ENCODE measurements at regions not wholly inside any gene's neighbourhood (a gene's known extent, or its start where the extent isn't known, plus 50 kb on each side); places are given as distances from the start of the nearest gene placed in this dataset.
A peak's percentile ranks its signal among the peaks of the same experiment; 100 is the strongest.

GRCh38 chr2:104179644-104180043 is 674.3 kb upstream of the POU3F3 start:
- DNase-seq = no peak

GRCh38 chr2:104200533-104201168 is 653.3 kb upstream of the POU3F3 start:
- no peak for DNase-seq

GRCh38 chr2:104213758-104214157 is 640.2 kb upstream of the POU3F3 start:
- DNase-seq = no peak

- no peak for DNase-seq
These were observed 638.4 kb upstream of the POU3F3 start for GRCh38 chr2:104215269-104216161.

GRCh38 chr2:104233591-104233990 is 620.3 kb upstream of the POU3F3 start:
- no peak for DNase-seq

GRCh38 chr2:104236491-104236890 is 617.4 kb upstream of the POU3F3 start:
- DNase-seq = no peak

GRCh38 chr2:104240984-104241383 is 612.9 kb upstream of the POU3F3 start:
- no peak for DNase-seq

- peak; percentile 6 for DNase-seq
These were observed 604.3 kb upstream of the POU3F3 start for GRCh38 chr2:104249629-104250028.

- DNase-seq = no peak
These were observed 603.3 kb upstream of the POU3F3 start for GRCh38 chr2:104250635-104251034.

- no peak for DNase-seq
These were observed 599.9 kb upstream of the POU3F3 start for GRCh38 chr2:104254017-104254416.

- DNase-seq = no peak
These were observed 591.2 kb upstream of the POU3F3 start for GRCh38 chr2:104262714-104263113.

- DNase-seq = no peak
These were observed 574.3 kb upstream of the POU3F3 start for GRCh38 chr2:104279646-104280045.

GRCh38 chr2:104280216-104280615 is 573.7 kb upstream of the POU3F3 start:
- DNase-seq = no peak

- no peak for DNase-seq
These were observed 567.1 kb upstream of the POU3F3 start for GRCh38 chr2:104286841-104287240.

GRCh38 chr2:104289651-104290565 is 564.0 kb upstream of the POU3F3 start:
- DNase-seq = no peak

GRCh38 chr2:104290566-104290891 is 563.4 kb upstream of the POU3F3 start:
- no peak for DNase-seq

- DNase-seq = no peak
These were observed 541.2 kb upstream of the POU3F3 start for GRCh38 chr2:104312684-104313083.

- DNase-seq = no peak
These were observed 535.8 kb upstream of the POU3F3 start for GRCh38 chr2:104318001-104318665.

GRCh38 chr2:104321116-104321795 is 532.7 kb upstream of the POU3F3 start:
- no peak for DNase-seq

GRCh38 chr2:104321796-104322349 is 532.0 kb upstream of the POU3F3 start:
- DNase-seq = no peak

GRCh38 chr2:104332731-104333130 is 521.2 kb upstream of the POU3F3 start:
- DNase-seq = no peak

- DNase-seq = no peak
These were observed 516.0 kb upstream of the POU3F3 start for GRCh38 chr2:104337869-104338268.
